ENCODE measurements at regions not wholly inside any gene's neighbourhood (a gene's known extent, or its start where the extent isn't known, plus 50 kb on each side); places are given as distances from the start of the nearest gene placed in this dataset.

DNA sequence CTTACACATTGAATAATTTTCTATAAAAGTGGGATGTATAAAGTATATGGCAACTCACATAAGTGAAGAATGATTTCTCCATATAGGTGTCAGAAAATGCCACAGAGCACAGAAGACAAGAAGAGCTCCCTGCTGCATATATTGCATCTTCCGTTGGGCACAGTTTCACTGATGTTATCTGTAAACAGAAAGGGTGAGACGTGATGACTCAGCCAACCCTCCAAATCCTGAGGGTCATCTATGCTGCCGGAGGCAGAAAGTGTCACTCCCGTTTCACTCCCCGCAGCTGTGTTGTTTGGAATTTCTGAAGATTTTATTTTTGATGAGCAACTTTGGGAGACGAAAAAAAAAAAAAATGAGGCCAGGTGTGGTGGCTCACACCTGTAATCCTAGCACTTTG, 644.1 kb downstream of the C6orf118 start:
- no peak for DNase-seq
- CTCF ChIA-PET: no interaction called here
- Mint-ChIP-seq H3K36me3 (ENCODE audit: insufficient read depth, unreplicated experiment) (no peaks in the 10 kb centered on the region), H3K27ac (ENCODE audit: unreplicated experiment) (no peak overlapping the region), H3K4me1 (ENCODE audit: low read depth, unreplicated experiment) (no peaks in the 10 kb centered on the region), H3K4me3 (ENCODE audit: low read depth, unreplicated experiment) (no peak overlapping the region), H3K9me3 (ENCODE audit: low read depth, unreplicated experiment) (peaks cover 3% of the 10 kb centered on the region), H3K27me3 (ENCODE audit: unreplicated experiment) (no peaks in the 10 kb centered on the region)
- no TSS peak for BruUV-seq (replicated peaks)
- TF ChIP-seq, protein P1, sequence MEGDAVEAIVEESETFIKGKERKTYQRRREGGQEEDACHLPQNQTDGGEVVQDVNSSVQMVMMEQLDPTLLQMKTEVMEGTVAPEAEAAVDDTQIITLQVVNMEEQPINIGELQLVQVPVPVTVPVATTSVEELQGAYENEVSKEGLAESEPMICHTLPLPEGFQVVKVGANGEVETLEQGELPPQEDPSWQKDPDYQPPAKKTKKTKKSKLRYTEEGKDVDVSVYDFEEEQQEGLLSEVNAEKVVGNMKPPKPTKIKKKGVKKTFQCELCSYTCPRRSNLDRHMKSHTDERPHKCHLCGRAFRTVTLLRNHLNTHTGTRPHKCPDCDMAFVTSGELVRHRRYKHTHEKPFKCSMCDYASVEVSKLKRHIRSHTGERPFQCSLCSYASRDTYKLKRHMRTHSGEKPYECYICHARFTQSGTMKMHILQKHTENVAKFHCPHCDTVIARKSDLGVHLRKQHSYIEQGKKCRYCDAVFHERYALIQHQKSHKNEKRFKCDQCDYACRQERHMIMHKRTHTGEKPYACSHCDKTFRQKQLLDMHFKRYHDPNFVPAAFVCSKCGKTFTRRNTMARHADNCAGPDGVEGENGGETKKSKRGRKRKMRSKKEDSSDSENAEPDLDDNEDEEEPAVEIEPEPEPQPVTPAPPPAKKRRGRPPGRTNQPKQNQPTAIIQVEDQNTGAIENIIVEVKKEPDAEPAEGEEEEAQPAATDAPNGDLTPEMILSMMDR (IDR thresholded peaks at IDR 0.05; ENCODE audit: unreplicated experiment): no peak
- intact Hi-C loops (cut with micrococcal nuclease; ENCODE audit: unreplicated experiment): no loop called here

DNA sequence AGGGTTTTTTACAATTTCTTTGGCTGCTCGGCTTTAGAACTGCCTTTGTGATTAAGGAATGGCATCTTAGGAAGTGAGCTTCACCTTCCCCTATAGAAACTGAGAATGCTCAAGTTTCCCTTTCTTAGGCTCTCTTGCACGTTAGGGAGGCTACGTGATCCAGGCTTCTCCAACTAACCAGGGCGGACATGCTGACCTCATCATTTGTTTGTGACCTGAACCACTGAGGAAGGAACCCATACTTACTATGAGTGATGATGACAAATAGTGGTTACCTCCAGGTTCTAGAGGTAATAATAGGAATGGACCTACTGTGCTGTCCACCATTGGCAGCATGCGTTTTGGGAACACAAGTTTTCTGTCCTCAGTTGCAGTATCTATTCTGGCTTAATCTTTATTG, 645.8 kb downstream of the C6orf118 start:
- H3K4me1 Mint-ChIP-seq (ENCODE audit: low read depth, unreplicated experiment): no peaks in the 10 kb centered on the region
- no TSS peak for BruUV-seq (replicated peaks)
- CTCF ChIA-PET: no interaction called here
- TF ChIP-seq, protein P1 (IDR thresholded peaks at IDR 0.05; ENCODE audit: unreplicated experiment): no peak
- intact Hi-C loops (cut with micrococcal nuclease; ENCODE audit: unreplicated experiment): no loop called here
- H3K27ac Mint-ChIP-seq (ENCODE audit: unreplicated experiment): no peak overlapping the region
- no peaks in the 10 kb centered on the region for H3K36me3 Mint-ChIP-seq (ENCODE audit: insufficient read depth, unreplicated experiment)
- H3K9me3 Mint-ChIP-seq (ENCODE audit: low read depth, unreplicated experiment): peaks cover 5% of the 10 kb centered on the region
- H3K27me3 Mint-ChIP-seq (ENCODE audit: unreplicated experiment): no peaks in the 10 kb centered on the region
- no peak overlapping the region for H3K4me3 Mint-ChIP-seq (ENCODE audit: low read depth, unreplicated experiment)
- no peak for DNase-seq

DNA sequence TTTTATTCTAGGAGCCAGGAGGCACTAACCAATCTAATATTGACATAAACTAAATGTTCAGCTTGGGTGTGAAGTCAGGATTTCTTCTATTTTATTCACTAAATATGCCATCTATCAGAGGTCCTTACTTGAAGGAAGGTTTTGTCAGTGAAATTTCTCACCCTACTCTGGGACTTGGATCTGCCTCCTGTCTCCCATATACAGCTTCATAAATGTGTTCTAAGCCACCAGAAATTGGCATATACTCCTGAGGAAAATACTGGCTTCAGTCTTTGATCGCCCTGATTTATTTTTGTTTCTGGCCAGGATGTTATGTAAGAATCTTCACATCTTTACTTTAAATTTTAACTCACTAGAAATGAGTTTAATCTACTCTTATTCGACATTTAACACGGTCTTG, 647.7 kb downstream of the C6orf118 start:
- Mint-ChIP-seq H3K27me3 (ENCODE audit: unreplicated experiment) (no peaks in the 10 kb centered on the region), H3K27ac (ENCODE audit: unreplicated experiment) (no peak overlapping the region), H3K4me1 (ENCODE audit: low read depth, unreplicated experiment) (no peaks in the 10 kb centered on the region), H3K4me3 (ENCODE audit: low read depth, unreplicated experiment) (no peak overlapping the region), H3K9me3 (ENCODE audit: low read depth, unreplicated experiment) (peaks cover 5% of the 10 kb centered on the region), H3K36me3 (ENCODE audit: insufficient read depth, unreplicated experiment) (no peaks in the 10 kb centered on the region)
- CTCF ChIA-PET: no interaction called here
- intact Hi-C loops (cut with micrococcal nuclease; ENCODE audit: unreplicated experiment): no loop called here
- TF ChIP-seq, protein P1 (IDR thresholded peaks at IDR 0.05; ENCODE audit: unreplicated experiment): no peak
- no peak for DNase-seq
- BruUV-seq (replicated peaks): no TSS peak

DNA sequence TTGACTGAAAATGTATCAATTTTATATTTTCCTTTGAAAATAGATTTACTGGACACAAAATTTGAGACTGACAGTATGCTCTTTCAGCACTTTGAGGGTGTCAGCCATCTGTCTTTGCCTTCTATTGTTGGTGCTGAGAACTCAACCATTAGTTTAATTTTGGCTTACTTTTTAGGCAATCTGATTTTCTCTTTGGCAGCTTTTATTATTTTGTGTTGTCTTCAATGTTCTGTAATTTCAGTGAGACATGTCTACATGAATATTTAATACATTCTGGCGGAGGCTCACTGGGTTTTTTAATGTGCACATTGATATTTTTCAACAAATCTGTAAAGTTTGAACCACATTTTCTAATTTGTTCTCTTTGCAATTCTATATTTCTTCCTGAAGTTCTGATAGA, 648.6 kb downstream of the C6orf118 start:
- TF ChIP-seq, protein P1 (IDR thresholded peaks at IDR 0.05; ENCODE audit: unreplicated experiment): no peak
- intact Hi-C loops (cut with micrococcal nuclease; ENCODE audit: unreplicated experiment): no loop called here
- CTCF ChIA-PET: no interaction called here
- Mint-ChIP-seq H3K9me3 (ENCODE audit: low read depth, unreplicated experiment) (peaks cover 5% of the 10 kb centered on the region), H3K4me1 (ENCODE audit: low read depth, unreplicated experiment) (no peaks in the 10 kb centered on the region), H3K27ac (ENCODE audit: unreplicated experiment) (no peak overlapping the region), H3K36me3 (ENCODE audit: insufficient read depth, unreplicated experiment) (no peaks in the 10 kb centered on the region), H3K27me3 (ENCODE audit: unreplicated experiment) (no peaks in the 10 kb centered on the region), H3K4me3 (ENCODE audit: low read depth, unreplicated experiment) (no peak overlapping the region)
- DNase-seq: no peak
- no TSS peak for BruUV-seq (replicated peaks)

DNA sequence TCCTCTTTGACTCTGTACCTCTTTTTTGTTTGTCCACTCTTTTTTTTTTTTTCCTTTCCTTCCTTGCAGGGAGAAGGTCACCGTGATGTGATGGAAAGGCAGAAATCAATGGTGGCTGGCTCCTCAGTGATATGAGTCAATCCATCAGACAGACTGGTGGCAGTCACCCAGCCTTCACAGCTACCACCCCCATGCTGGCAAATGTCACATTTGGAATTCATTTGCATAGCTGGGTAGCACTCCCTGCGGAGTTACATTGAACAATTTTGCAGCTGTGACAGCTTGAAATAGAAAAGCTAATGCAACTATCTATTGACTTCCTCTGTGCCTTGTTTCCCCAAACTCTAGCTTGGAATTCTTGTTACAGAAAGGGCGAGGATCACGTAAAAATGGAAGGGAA, 668.4 kb downstream of the C6orf118 start:
- H3K4me1 Mint-ChIP-seq (ENCODE audit: low read depth, unreplicated experiment): no peaks in the 10 kb centered on the region
- intact Hi-C loops (cut with micrococcal nuclease; ENCODE audit: unreplicated experiment): no loop called here
- H3K36me3 Mint-ChIP-seq (ENCODE audit: insufficient read depth, unreplicated experiment): no peaks in the 10 kb centered on the region
- H3K4me3 Mint-ChIP-seq (ENCODE audit: low read depth, unreplicated experiment): no peak overlapping the region
- H3K27me3 Mint-ChIP-seq (ENCODE audit: unreplicated experiment): no peaks in the 10 kb centered on the region
- peaks cover 3% of the 10 kb centered on the region for H3K9me3 Mint-ChIP-seq (ENCODE audit: low read depth, unreplicated experiment)
- TF ChIP-seq, protein P1 (IDR thresholded peaks at IDR 0.05; ENCODE audit: unreplicated experiment): no peak
- H3K27ac Mint-ChIP-seq (ENCODE audit: unreplicated experiment): no peak overlapping the region
- CTCF ChIA-PET: interaction anchor here (0.7 kb wide), 1 partner anchor 1421 kb away, joined by 3 read pairs; no protein-coding TSS in a partner anchor
- no TSS peak for BruUV-seq (replicated peaks)
- DNase-seq: no peak
